H1 (cell line): ENCODE measurements at regions not wholly inside any gene's neighbourhood (a gene's known extent, or its start where the extent isn't known, plus 50 kb on each side); places are given as distances from the start of the nearest gene placed in this dataset.

Source experiments
- CTCF ChIA-PET: fragments of 300-600 bp; sonication (Branson Sonifier 250); formaldehyde crosslinking; loops from one replicate; lab custom pipeline; 2021; ENCODE audit not compliant: partially characterized antibody; lab: Charles Lee
- POLR2A ChIA-PET: fragments of 300-600 bp; sonication (Branson Sonifier 250); formaldehyde crosslinking; loops from one replicate; lab custom pipeline; 2021; ENCODE audit warnings: inconsistent platforms; ENCODE audit not compliant: partially characterized antibody; lab: Charles Lee
- DNase-seq, 2 experiments: peaks; one replicate each; pipeline versions ENCODE4 v3.0.0 to v3.0.0-alpha.2; 2010 to 2022; ENCODE audit warnings: low spot score in 2 of 2, low read depth in 1 of 2, mixed read lengths in 1 of 2
- FAIRE-seq: peaks from 2 replicates; lab custom pipeline; 2011; peaks lifted over from hg19 to GRCh38; lab: Jason Lieb, UNC
- H2AFZ ChIP-seq: 2 replicates; pipeline ENCODE4 v1.8.1; 2012; ENCODE audit warnings: low read length, inconsistent platforms
- H2AK5ac ChIP-seq: 2 replicates; pipeline ENCODE4 v1.6.1; 2013; ENCODE audit warnings: low read depth, low read length
- H2BK120ac ChIP-seq: replicated peaks from 2 replicates; pipeline ENCODE3; 2013; ENCODE audit warnings: low read depth, low read length, inconsistent platforms
- H2BK12ac ChIP-seq: 2 replicates; pipeline ENCODE4 v1.6.1; 2013; ENCODE audit warnings: low read depth, low read length
- H2BK15ac ChIP-seq: 2 replicates; pipeline ENCODE4 v1.6.1; 2013; ENCODE audit warnings: low read length
- H2BK20ac ChIP-seq: 2 replicates; pipeline ENCODE4 v1.6.1; 2013; ENCODE audit warnings: low read length
- H2BK5ac ChIP-seq: 2 replicates; pipeline ENCODE4 v1.6.1; 2013; ENCODE audit warnings: low read depth, low read length
- H3K14ac ChIP-seq: 2 replicates; pipeline ENCODE4 v1.6.1; 2013; ENCODE audit warnings: inconsistent platforms; ENCODE audit not compliant: insufficient read length
- H3K18ac ChIP-seq: 2 replicates; pipeline ENCODE4 v1.6.1; 2013; ENCODE audit warnings: low read length; ENCODE audit errors: extremely low read depth
- H3K23ac ChIP-seq: 2 replicates; pipeline ENCODE4 v1.6.1; 2013; ENCODE audit warnings: inconsistent platforms; ENCODE audit not compliant: insufficient read length
- H3K23me2 ChIP-seq: 2 replicates; pipeline ENCODE4 v1.6.1; 2013; ENCODE audit warnings: low read depth, low read length
- H3K27ac ChIP-seq: 2 replicates; pipeline ENCODE4 v1.6.1; 2011; ENCODE audit warnings: low read depth, low read length, inconsistent platforms
- H3K27me3 ChIP-seq, 4 experiments: replicated peaks in 1 of 4; 1 replicate in 1 of 4; 2 replicates in 3 of 4; pipeline versions ENCODE4 v1.6.1 to v1.8.1; 2011 to 2013; ENCODE audit warnings: low read length in 3 of 4, mild to moderate bottlenecking in 3 of 4, inconsistent platforms in 2 of 4, mixed read lengths in 2 of 4, moderate library complexity in 1 of 4; ENCODE audit not compliant: control insufficient read depth in 3 of 4, insufficient read depth in 3 of 4; ENCODE audit errors: extremely low read depth in 1 of 4
- H3K36me3 ChIP-seq, 4 experiments: 2 replicates each; pipeline versions ENCODE4 v1.6.1 to v1.8.1; 2011 to 2013; ENCODE audit warnings: mild to moderate bottlenecking in 4 of 4, low read length in 3 of 4, moderate library complexity in 2 of 4, control low read depth in 1 of 4, inconsistent platforms in 1 of 4; ENCODE audit not compliant: insufficient read depth in 4 of 4, control insufficient read depth in 2 of 4
- H3K4ac ChIP-seq: replicated peaks from 2 replicates; pipeline ENCODE3; 2013; ENCODE audit warnings: low read length, low read depth, mixed read lengths, inconsistent platforms; ENCODE audit not compliant: insufficient read length
- H3K4me1 ChIP-seq, 4 experiments: replicated peaks in 1 of 4; 1 replicate in 1 of 4; 2 replicates in 3 of 4; pipeline versions ENCODE4 v1.6.1 to v1.8.1; 2011 to 2013; ENCODE audit warnings: low read length in 3 of 4, inconsistent platforms in 2 of 4, mixed read lengths in 1 of 4; ENCODE audit not compliant: insufficient read depth in 4 of 4, control insufficient read depth in 3 of 4
- H3K4me2 ChIP-seq, 2 experiments: 2 replicates each; pipeline versions ENCODE4 v1.6.1 to v1.8.1; 2011 to 2013; ENCODE audit warnings: low read depth in 2 of 2, low read length in 2 of 2, control low read depth in 1 of 2, inconsistent platforms in 1 of 2, mild to moderate bottlenecking in 1 of 2; ENCODE audit not compliant: insufficient read depth in 1 of 2
- H3K4me3 ChIP-seq, 4 experiments: fragments of 200-600, 300-600 bp in 1 of 4; sonication (generic), shearing (Covaris generic), sonication (Bioruptor Twin) in 1 of 4; 2 replicates each; pipeline versions ENCODE4 v1.5.1 to v1.8.1; 2011 to 2016; ENCODE audit warnings: low read length in 4 of 4, low read depth in 3 of 4, control low read depth in 2 of 4, inconsistent platforms in 2 of 4, mild to moderate bottlenecking in 2 of 4, mixed read lengths in 1 of 4, moderate library complexity in 1 of 4; ENCODE audit not compliant: insufficient read depth in 2 of 4; ENCODE audit errors: extremely low read depth in 1 of 4
- H3K56ac ChIP-seq: replicated peaks from 2 replicates; pipeline ENCODE3; 2013; ENCODE audit warnings: low read depth, mild to moderate bottlenecking, mixed read lengths, low read length, inconsistent platforms; ENCODE audit not compliant: insufficient read length
- H3K79me1 ChIP-seq: 2 replicates; pipeline ENCODE4 v1.6.1; 2013; ENCODE audit warnings: low read depth, low read length, control low read depth
- H3K79me2 ChIP-seq, 2 experiments: 2 replicates each; pipeline versions ENCODE4 v1.6.1 to v1.8.1; 2012 to 2013; ENCODE audit warnings: low read length in 2 of 2, mild to moderate bottlenecking in 2 of 2, inconsistent platforms in 1 of 2; ENCODE audit not compliant: insufficient read depth in 2 of 2, control insufficient read depth in 1 of 2
- H3K9ac ChIP-seq, 4 experiments: replicated peaks in 1 of 4; 1 replicate in 1 of 4; 2 replicates in 3 of 4; pipeline versions ENCODE4 v1.6.1 to v1.8.1; 2011 to 2013; ENCODE audit warnings: low read depth in 3 of 4, low read length in 3 of 4, control low read depth in 2 of 4, mild to moderate bottlenecking in 2 of 4, moderate library complexity in 2 of 4, inconsistent platforms in 1 of 4; ENCODE audit errors: extremely low read depth in 1 of 4
- H3K9me3 ChIP-seq, 2 experiments: 2 replicates each; pipeline versions ENCODE4 v1.6.1 to v1.8.1; 2012 to 2013; ENCODE audit warnings: mild to moderate bottlenecking in 2 of 2, moderate library complexity in 2 of 2, control low read depth in 1 of 2, inconsistent platforms in 1 of 2, low read depth in 1 of 2, low read length in 1 of 2, mixed read lengths in 1 of 2; ENCODE audit not compliant: insufficient read depth in 2 of 2
- H4K20me1 ChIP-seq, 2 experiments: replicated peaks in 1 of 2; 2 replicates each; pipeline versions ENCODE3 to v1.8.1; 2011 to 2013; ENCODE audit warnings: inconsistent platforms in 2 of 2, low read length in 2 of 2, mild to moderate bottlenecking in 1 of 2; ENCODE audit not compliant: insufficient read depth in 2 of 2, control insufficient read depth in 1 of 2
- H4K5ac ChIP-seq: 2 replicates; pipeline ENCODE4 v1.6.1; 2013; ENCODE audit warnings: low read length, low read depth, mixed read lengths, inconsistent platforms; ENCODE audit not compliant: insufficient read length
- H4K8ac ChIP-seq: 2 replicates; pipeline ENCODE4 v1.8.0; 2013; ENCODE audit warnings: mild to moderate bottlenecking, moderate library complexity, low read length, inconsistent platforms; ENCODE audit not compliant: insufficient read depth; ENCODE audit errors: extremely low read depth
- H4K91ac ChIP-seq: replicated peaks from 2 replicates; pipeline ENCODE3; 2013; ENCODE audit warnings: low read length, mixed read lengths, inconsistent platforms; ENCODE audit not compliant: insufficient read length
- CREB1 ChIP-seq: IDR thresholded peaks from 2 replicates; pipeline ENCODE4 v1.6.1; 2012; ENCODE audit warnings: inconsistent platforms
- EP300 ChIP-seq, 2 experiments: IDR thresholded peaks; 1 replicate in 1 of 2; 2 replicates in 1 of 2; pipeline ENCODE4 v1.6.1; 2011 to 2012; ENCODE audit warnings: low read depth in 2 of 2, low read length in 2 of 2, mild to moderate bottlenecking in 2 of 2, borderline replicate concordance in 1 of 2, inconsistent platforms in 1 of 2, moderate library complexity in 1 of 2
- EZH2 ChIP-seq: fragments of 200-600 bp; sonication (generic); IDR thresholded peaks from 2 replicates; pipeline ENCODE4 v1.7.1; 2012; ENCODE audit warnings: low read depth, mild to moderate bottlenecking, moderate library complexity, low read length, inconsistent platforms; ENCODE audit not compliant: severe bottlenecking
- GTF2F1 ChIP-seq: IDR thresholded peaks from 2 replicates; pipeline ENCODE4 v1.6.1; 2012; ENCODE audit warnings: low read depth, low read length, improper control_type of control experiment, borderline replicate concordance
- JUN ChIP-seq: IDR thresholded peaks from 2 replicates; pipeline ENCODE4 v1.6.1; 2011; ENCODE audit warnings: low read depth, mild to moderate bottlenecking, improper control_type of control experiment, low read length
- KDM1A ChIP-seq: fragments of 200-600, 300-600 bp; sonication (generic); IDR thresholded peaks from 2 replicates; pipeline ENCODE4 v1.7.1; 2016; ENCODE audit warnings: mild to moderate bottlenecking, low read length, borderline replicate concordance
- PHF8 ChIP-seq: fragments of 200-600 bp; sonication (generic); conservative IDR thresholded peaks from 2 replicates; pipeline ENCODE4 v1.7.1; 2012; ENCODE audit warnings: low read depth, mild to moderate bottlenecking, inconsistent platforms, low read length, moderate library complexity
- POLR2A ChIP-seq, 2 experiments: IDR thresholded peaks; 1 replicate in 1 of 2; 2 replicates in 1 of 2; pipeline ENCODE4 v1.6.1; 2011; ENCODE audit warnings: low read depth in 2 of 2, low read length in 2 of 2, mild to moderate bottlenecking in 2 of 2; ENCODE audit errors: control extremely low read depth in 1 of 2
- SAP30 ChIP-seq: fragments of 300-600 bp; sonication (generic); IDR thresholded peaks from 2 replicates; pipeline ENCODE4 v1.7.1; 2012; ENCODE audit warnings: low read length, moderate library complexity, mild to moderate bottlenecking, inconsistent platforms; ENCODE audit not compliant: insufficient read depth, insufficient replicate concordance
- SP1 ChIP-seq: IDR thresholded peaks from 2 replicates; pipeline ENCODE4 v1.6.1; 2011; ENCODE audit warnings: low read depth, low read length
- SP4 ChIP-seq: IDR thresholded peaks from 2 replicates; pipeline ENCODE4 v1.6.1; 2012; ENCODE audit warnings: low read length, inconsistent platforms
- TAF1 ChIP-seq: IDR thresholded peaks from 2 replicates; pipeline ENCODE4 v1.6.1; 2011; ENCODE audit warnings: mild to moderate bottlenecking, low read depth, low read length
- TAF7 ChIP-seq: optimal IDR thresholded peaks from 2 replicates; pipeline ENCODE3; 2011; ENCODE audit warnings: low read depth, mild to moderate bottlenecking, inconsistent platforms, low read length, moderate library complexity, borderline replicate concordance
- TBP ChIP-seq: IDR thresholded peaks from 2 replicates; pipeline ENCODE4 v1.6.1; 2011; ENCODE audit warnings: low read depth, low read length, improper control_type of control experiment
- TEAD4 ChIP-seq: IDR thresholded peaks from 2 replicates; pipeline ENCODE4 v1.6.1; 2012; ENCODE audit warnings: low read depth, low read length, inconsistent platforms, mixed read lengths
- WGBS, 2 experiments: shearing (Covaris generic) in 1 of 2; methylation state at CpG; one replicate each; pipeline versions ENCODE4 v1.1.6 to v1.1.7; 2013 to 2015; ENCODE audit warnings: low lambda C conversion rate in 2 of 2, mixed read lengths in 2 of 2, inconsistent platforms in 1 of 2, low coverage in 1 of 2, missing lambda C conversion rate in 1 of 2; ENCODE audit not compliant: insufficient replicate concordance in 2 of 2, insufficient coverage in 1 of 2, insufficient read length in 1 of 2; ENCODE audit errors: extremely low coverage in 1 of 2, missing lambda C conversion rate in 1 of 2; 5-methylcytosine and 5-hydroxymethylcytosine counted together

- H2BK120ac ChIP-seq = no peak overlapping the region
- H3K23me2 ChIP-seq = no peaks in the 10 kb centered on the region
- 89% methylated on average over 2 of the region's 2 CpGs; no CpG with 5 or more reads in 1 of the 2 experiments for WGBS, 2 experiments
- POLR2A ChIA-PET = no interaction called here
- H2BK15ac ChIP-seq = no peak overlapping the region
- H3K79me1 ChIP-seq = no peaks in the 10 kb centered on the region
- no peak overlapping the region for H2AK5ac ChIP-seq
- no peak overlapping the region for H3K27ac ChIP-seq
- no peak overlapping the region for H3K14ac ChIP-seq
- peaks cover 0 to 4% (median 2%) of the 10 kb centered on the region in 4 experiments; a peak in 3 of 7 replicates for H3K4me1 ChIP-seq
- H3K27me3 ChIP-seq = no peaks in the 10 kb centered on the region
- H4K91ac ChIP-seq = no peak overlapping the region
- H3K9ac ChIP-seq = no peak overlapping the region
- H2BK12ac ChIP-seq = no peak overlapping the region
- H3K4me3 ChIP-seq = no peak overlapping the region
- no peaks in the 10 kb centered on the region for H3K9me3 ChIP-seq
- CTCF ChIA-PET = interaction anchor here (0.6 kb wide), 1 partner anchor 311 kb away, joined by 4 read pairs; no protein-coding TSS in a partner anchor
- no peaks in the 10 kb centered on the region for H4K20me1 ChIP-seq
- no peaks in the 10 kb centered on the region for H3K79me2 ChIP-seq
- no peak overlapping the region for H3K23ac ChIP-seq
- H4K8ac ChIP-seq = no peak overlapping the region
- H3K4ac ChIP-seq = no peak overlapping the region
- no peak overlapping the region for H2BK20ac ChIP-seq
- FAIRE-seq (no peak), DNase-seq (no peak)
- H3K56ac ChIP-seq = no peak overlapping the region
- H4K5ac ChIP-seq = no peak overlapping the region
- H3K4me2 ChIP-seq = no peak overlapping the region
- no peak overlapping the region for H2AFZ ChIP-seq
- no peaks in the 10 kb centered on the region for H3K36me3 ChIP-seq
- no peak overlapping the region for H3K18ac ChIP-seq
- H2BK5ac ChIP-seq = no peak overlapping the region
- TF ChIP-seq EP300 (IDR thresholded peaks at IDR 0.05; ENCODE audit: borderline replicate concordance in 1 of 2, low read depth in 2 of 2, low read length in 2 of 2) (no peak), KDM1A (no peak), JUN (no peak), EZH2 (no peak), TBP (no peak), SP4 (no peak), SAP30 (no peak), SP1 (no peak), GTF2F1 (no peak), TAF1 (no peak), PHF8 (no peak), POLR2A (IDR thresholded peaks at IDR 0.05; ENCODE audit: control extremely low read depth in 1 of 2, low read depth in 2 of 2, low read length in 2 of 2) (no peak), TAF7 (no peak), CREB1 (no peak), TEAD4 (no peak)
These were observed 249.2 kb upstream of the MARCKS start for GRCh38 chr6:113607821-113608545.
